HL-60 (cell line): ENCODE measurements at regions not wholly inside any gene's neighbourhood (a gene's known extent, or its start where the extent isn't known, plus 50 kb on each side); places are given as distances from the start of the nearest gene placed in this dataset.
"Not testable (repeated sequence)": the region's sequence is repeated elsewhere in the genome, so short reads cannot be mapped to it uniquely, and the experiment has no call there.

Experiments used
- DNase-seq, 2 experiments: peaks; one replicate each; pipeline ENCODE4 v3.0.0-alpha.2; 2010 to 2020; ENCODE audit warnings: low read depth in 1 of 2, low spot score in 1 of 2
- H3K27ac ChIP-seq: fragments of 250-450 bp; sonication (Bioruptor Pico); replicated peaks from 2 replicates; pipeline ENCODE4 v1.5.1; 2020; ENCODE audit warnings: mild to moderate bottlenecking, moderate library complexity
- H3K27me3 ChIP-seq: fragments of 250-450 bp; sonication (Bioruptor Pico); 2 replicates; pipeline ENCODE4 v1.5.1; 2021; ENCODE audit warnings: mild to moderate bottlenecking, moderate library complexity; ENCODE audit not compliant: insufficient read depth, poor library complexity, severe bottlenecking
- H3K4me3 ChIP-seq: replicated peaks from 2 replicates; pipeline ENCODE4 v1.5.1; 2011; ENCODE audit warnings: mild to moderate bottlenecking, control low read depth, low read length; ENCODE audit not compliant: insufficient read depth
- CTCF ChIP-seq: IDR thresholded peaks from one replicate; pipeline ENCODE4 v1.5.1; 2011; ENCODE audit warnings: low read length, control low read depth, inconsistent platforms; ENCODE audit not compliant: insufficient read depth
- GABPA ChIP-seq: IDR thresholded peaks from 2 replicates; pipeline ENCODE4 v1.6.1; 2012; ENCODE audit warnings: low read depth
- POLR2AphosphoS5 ChIP-seq: IDR thresholded peaks from 2 replicates; pipeline ENCODE4 v1.6.1; 2012; ENCODE audit warnings: low read depth
- REST ChIP-seq: IDR thresholded peaks from 2 replicates; pipeline ENCODE4 v1.6.1; 2012; ENCODE audit warnings: low read depth; ENCODE audit not compliant: insufficient replicate concordance
- SPI1 ChIP-seq: IDR thresholded peaks from 2 replicates; pipeline ENCODE4 v1.6.1; 2012; ENCODE audit warnings: low read depth, mild to moderate bottlenecking, borderline replicate concordance

DNA sequence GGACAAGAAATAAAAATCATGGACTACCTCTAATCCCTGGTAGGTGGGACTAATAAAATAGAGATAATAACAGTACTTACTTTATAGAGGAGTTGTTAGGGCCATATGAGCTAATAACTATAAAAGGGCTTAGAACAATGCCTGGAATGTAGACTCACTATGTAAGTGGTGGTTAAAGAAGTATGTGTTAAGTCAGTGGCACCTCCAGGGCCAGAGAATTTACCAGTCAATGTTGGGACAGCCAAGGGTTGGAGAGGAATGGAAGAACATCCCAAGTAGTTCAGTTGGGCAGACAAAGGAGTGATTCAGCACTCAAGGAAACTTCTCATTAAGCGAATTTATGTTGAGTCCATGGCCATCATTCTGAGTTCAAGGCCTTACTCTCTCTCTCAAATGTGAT, 116.8 kb downstream of the OTOR start:
- H3K27ac ChIP-seq: no peak overlapping the region
- no peak for DNase-seq
- no peaks in the 10 kb centered on the region for H3K27me3 ChIP-seq
- H3K4me3 ChIP-seq: no peak overlapping the region
- no peak for TF ChIP-seq CTCF
- TF ChIP-seq REST: no peak
- no peak for TF ChIP-seq SPI1
- TF ChIP-seq POLR2AphosphoS5: no peak
- TF ChIP-seq GABPA: no peak

DNA sequence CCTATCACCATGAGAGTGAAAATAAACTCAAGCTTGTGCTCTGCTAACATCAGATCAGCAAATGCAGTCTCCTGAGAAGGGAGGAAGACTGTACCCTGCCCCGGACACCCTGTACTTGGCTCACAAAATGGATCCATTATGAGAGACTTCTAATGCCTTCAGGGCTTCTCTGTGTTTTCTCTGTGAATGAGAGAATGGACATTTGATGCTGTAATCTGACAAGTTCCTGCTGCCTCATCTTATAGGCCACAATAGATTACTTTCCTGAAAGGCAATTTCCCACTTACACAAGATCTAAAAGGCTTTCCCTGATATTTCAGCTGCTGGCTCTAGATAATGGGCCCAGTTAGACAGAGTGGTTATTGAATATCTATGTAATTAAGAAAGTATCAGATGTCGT, 117.2 kb downstream of the OTOR start:
- no peak overlapping the region for H3K4me3 ChIP-seq
- no peak for DNase-seq
- no peak overlapping the region for H3K27ac ChIP-seq
- TF ChIP-seq GABPA (no peak), POLR2AphosphoS5 (no peak), SPI1 (no peak), CTCF (no peak), REST (no peak)
- H3K27me3 ChIP-seq: no peaks in the 10 kb centered on the region

DNA sequence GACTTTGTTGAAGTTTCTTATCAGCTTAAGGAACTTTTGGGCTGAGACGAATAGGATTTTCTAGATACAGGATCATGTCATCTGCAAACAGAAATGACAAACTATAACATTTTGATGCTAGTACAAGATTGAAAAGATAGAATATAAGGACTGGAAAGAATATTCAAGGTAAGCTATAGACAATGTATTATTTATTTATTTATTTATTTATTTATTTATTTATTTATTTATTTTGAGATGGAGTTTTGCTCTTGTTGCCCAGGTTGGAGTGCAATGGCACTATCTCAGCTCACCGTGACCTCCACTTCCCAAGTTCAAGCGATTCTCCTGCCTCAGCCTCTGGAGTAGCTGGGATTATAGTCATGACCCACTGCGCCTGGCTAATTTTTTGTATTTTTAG, 125.0 kb downstream of the OTOR start:
- H3K27ac ChIP-seq, H3K27me3 ChIP-seq, H3K4me3 ChIP-seq, DNase-seq: not testable (repeated sequence)

GRCh38 chr20:16877053-16877554, 128.9 kb downstream of the OTOR start:
- Histone ChIP-seq H3K4me3 (no peak overlapping the region), H3K27ac (no peak overlapping the region), H3K27me3 (no peaks in the 10 kb centered on the region)
- TF ChIP-seq CTCF (no peak), POLR2AphosphoS5 (no peak), GABPA (no peak), SPI1 (no peak), REST (no peak)
- no peak for DNase-seq
